Endodermal cell (in vitro differentiated cells): ENCODE measurements at regions not wholly inside any gene's neighbourhood (a gene's known extent, or its start where the extent isn't known, plus 50 kb on each side); places are given as distances from the start of the nearest gene placed in this dataset.

Experiments
- DNase-seq: peaks from one replicate; pipeline ENCODE4 v3.0.0-alpha.2; 2017
- H3K27ac ChIP-seq: 2 replicates; pipeline ENCODE4 v1.5.1; 2013; ENCODE audit warnings: mild to moderate bottlenecking, low read depth, low read length, moderate library complexity
- H3K27me3 ChIP-seq: 2 replicates; pipeline ENCODE4 v1.6.1; 2013; ENCODE audit warnings: mild to moderate bottlenecking, low read length, moderate library complexity; ENCODE audit not compliant: insufficient read depth, control insufficient read depth, poor library complexity, severe bottlenecking
- H3K36me3 ChIP-seq: 2 replicates; pipeline ENCODE4 v1.7.0; 2013; ENCODE audit warnings: mild to moderate bottlenecking, low read length, moderate library complexity; ENCODE audit not compliant: control insufficient read depth, insufficient read depth
- H3K4me1 ChIP-seq: one replicate; pipeline ENCODE4 v1.7.0; 2013; ENCODE audit warnings: low read length; ENCODE audit not compliant: control insufficient read depth, insufficient read depth
- H3K4me3 ChIP-seq: 2 replicates; pipeline ENCODE4 v1.5.1; 2013; ENCODE audit warnings: mild to moderate bottlenecking, low read length, moderate library complexity
- H3K9ac ChIP-seq: 2 replicates; pipeline ENCODE4 v1.6.1; 2013; ENCODE audit warnings: mild to moderate bottlenecking, low read length, moderate library complexity; ENCODE audit not compliant: poor library complexity, severe bottlenecking; ENCODE audit errors: extremely low read depth
- H3K9me3 ChIP-seq: 2 replicates; pipeline ENCODE4 v1.6.1; 2013; ENCODE audit warnings: mild to moderate bottlenecking, low read length, moderate library complexity; ENCODE audit not compliant: control insufficient read depth
- H3K27ac Mint-ChIP-seq: 2 replicates; pipeline ENCODE4 v1.8.0; 2020; ENCODE audit warnings: mixed read lengths
- H3K27me3 Mint-ChIP-seq: 2 replicates; pipeline ENCODE4 v1.8.0; 2021; ENCODE audit warnings: mild to moderate bottlenecking, mixed read lengths; ENCODE audit not compliant: insufficient read depth
- H3K36me3 Mint-ChIP-seq: 2 replicates; pipeline ENCODE4 v1.8.0; 2020; ENCODE audit warnings: low read depth, mixed read lengths
- H3K4me1 Mint-ChIP-seq: 2 replicates; pipeline ENCODE4 v1.8.0; 2020; ENCODE audit warnings: mixed read lengths
- H3K4me3 Mint-ChIP-seq: 2 replicates; pipeline ENCODE4 v1.8.0; 2020; ENCODE audit warnings: mild to moderate bottlenecking, moderate library complexity, mixed read lengths
- H3K9me3 Mint-ChIP-seq: 2 replicates; pipeline ENCODE4 v1.8.0; 2020; ENCODE audit warnings: mild to moderate bottlenecking, mixed read lengths
- WGBS, 2 experiments: methylation state at CpG; one replicate each; pipeline versions ENCODE4 v1.1.5 to v1.1.7; 2013; ENCODE audit warnings: missing lambda C conversion rate in 2 of 2, mixed read lengths in 1 of 2; ENCODE audit not compliant: insufficient coverage in 1 of 2, insufficient read length in 1 of 2; 5-methylcytosine and 5-hydroxymethylcytosine counted together
- TF ChIP-seq, protein P1 (sequence below): fragments of 200-600 bp; sonication (generic); conservative IDR thresholded peaks from 2 replicates; pipeline ENCODE4 v1.5.0; 2021; ENCODE audit warnings: antibody characterized with exemption, mild to moderate bottlenecking

GRCh38 chr18:78929516-78929915 lies 50.1 kb upstream of the SALL3 start:
- H3K27me3 Mint-ChIP-seq = peaks cover 2% of the 10 kb centered on the region
- Histone ChIP-seq H3K27ac (no peak overlapping the region), H3K27me3 (no peaks in the 10 kb centered on the region), H3K9ac (no peak overlapping the region), H3K9me3 (no peaks in the 10 kb centered on the region), H3K36me3 (no peaks in the 10 kb centered on the region), H3K4me3 (no peak overlapping the region), H3K4me1 (no peaks in the 10 kb centered on the region)
- H3K9me3 Mint-ChIP-seq = no peaks in the 10 kb centered on the region
- no peak overlapping the region for H3K4me3 Mint-ChIP-seq
- TF ChIP-seq, protein P1, sequence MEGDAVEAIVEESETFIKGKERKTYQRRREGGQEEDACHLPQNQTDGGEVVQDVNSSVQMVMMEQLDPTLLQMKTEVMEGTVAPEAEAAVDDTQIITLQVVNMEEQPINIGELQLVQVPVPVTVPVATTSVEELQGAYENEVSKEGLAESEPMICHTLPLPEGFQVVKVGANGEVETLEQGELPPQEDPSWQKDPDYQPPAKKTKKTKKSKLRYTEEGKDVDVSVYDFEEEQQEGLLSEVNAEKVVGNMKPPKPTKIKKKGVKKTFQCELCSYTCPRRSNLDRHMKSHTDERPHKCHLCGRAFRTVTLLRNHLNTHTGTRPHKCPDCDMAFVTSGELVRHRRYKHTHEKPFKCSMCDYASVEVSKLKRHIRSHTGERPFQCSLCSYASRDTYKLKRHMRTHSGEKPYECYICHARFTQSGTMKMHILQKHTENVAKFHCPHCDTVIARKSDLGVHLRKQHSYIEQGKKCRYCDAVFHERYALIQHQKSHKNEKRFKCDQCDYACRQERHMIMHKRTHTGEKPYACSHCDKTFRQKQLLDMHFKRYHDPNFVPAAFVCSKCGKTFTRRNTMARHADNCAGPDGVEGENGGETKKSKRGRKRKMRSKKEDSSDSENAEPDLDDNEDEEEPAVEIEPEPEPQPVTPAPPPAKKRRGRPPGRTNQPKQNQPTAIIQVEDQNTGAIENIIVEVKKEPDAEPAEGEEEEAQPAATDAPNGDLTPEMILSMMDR = no peak
- no peak for DNase-seq
- H3K27ac Mint-ChIP-seq = no peak overlapping the region
- no peaks in the 10 kb centered on the region for H3K36me3 Mint-ChIP-seq
- no peaks in the 10 kb centered on the region for H3K4me1 Mint-ChIP-seq
- 85 to 93% methylated on average over 6 to 15 of the region's 15 CpGs for WGBS, 2 experiments
